ENCODE measurements at regions not wholly inside any gene's neighbourhood (a gene's known extent, or its start where the extent isn't known, plus 50 kb on each side); places are given as distances from the start of the nearest gene placed in this dataset.

DNA sequence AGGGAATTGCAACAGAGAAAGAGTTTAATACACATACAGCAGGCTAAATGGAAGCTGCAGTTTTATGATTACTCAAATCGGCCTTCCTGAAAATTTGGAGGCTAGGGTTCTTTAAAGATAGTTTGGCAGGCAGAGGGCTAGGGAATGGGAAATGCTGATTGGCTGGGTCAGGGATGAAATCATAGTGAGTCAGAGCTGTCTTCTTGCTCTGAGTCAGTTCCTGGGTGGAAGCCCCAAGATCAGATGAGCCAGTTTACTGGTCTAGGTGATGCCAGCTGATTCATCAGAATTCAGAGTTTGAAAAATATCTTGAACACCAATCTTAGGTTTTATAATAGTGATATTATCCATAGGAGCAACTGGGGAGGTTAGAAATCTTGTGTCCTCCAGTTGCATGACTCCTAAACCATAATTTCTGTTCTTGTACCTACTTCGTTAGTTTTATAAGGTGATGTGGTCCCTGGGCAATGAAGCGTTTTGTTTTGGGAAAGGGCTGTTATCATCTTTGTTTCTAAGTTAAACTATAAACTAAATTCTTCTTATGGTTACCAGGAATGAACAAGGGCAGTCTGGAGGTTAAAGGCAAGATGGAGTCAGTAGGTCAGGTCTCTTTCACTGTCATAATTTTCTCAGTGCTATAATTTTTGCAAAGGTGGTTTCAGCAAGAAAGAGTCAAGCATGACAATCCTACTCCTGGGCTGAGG is 257.8 kb upstream of the CCDC196 start:
- TF ChIP-seq, protein P1, sequence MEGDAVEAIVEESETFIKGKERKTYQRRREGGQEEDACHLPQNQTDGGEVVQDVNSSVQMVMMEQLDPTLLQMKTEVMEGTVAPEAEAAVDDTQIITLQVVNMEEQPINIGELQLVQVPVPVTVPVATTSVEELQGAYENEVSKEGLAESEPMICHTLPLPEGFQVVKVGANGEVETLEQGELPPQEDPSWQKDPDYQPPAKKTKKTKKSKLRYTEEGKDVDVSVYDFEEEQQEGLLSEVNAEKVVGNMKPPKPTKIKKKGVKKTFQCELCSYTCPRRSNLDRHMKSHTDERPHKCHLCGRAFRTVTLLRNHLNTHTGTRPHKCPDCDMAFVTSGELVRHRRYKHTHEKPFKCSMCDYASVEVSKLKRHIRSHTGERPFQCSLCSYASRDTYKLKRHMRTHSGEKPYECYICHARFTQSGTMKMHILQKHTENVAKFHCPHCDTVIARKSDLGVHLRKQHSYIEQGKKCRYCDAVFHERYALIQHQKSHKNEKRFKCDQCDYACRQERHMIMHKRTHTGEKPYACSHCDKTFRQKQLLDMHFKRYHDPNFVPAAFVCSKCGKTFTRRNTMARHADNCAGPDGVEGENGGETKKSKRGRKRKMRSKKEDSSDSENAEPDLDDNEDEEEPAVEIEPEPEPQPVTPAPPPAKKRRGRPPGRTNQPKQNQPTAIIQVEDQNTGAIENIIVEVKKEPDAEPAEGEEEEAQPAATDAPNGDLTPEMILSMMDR (conservative IDR thresholded peaks at IDR 0.05 in 1 of 2, IDR thresholded peaks at IDR 0.05 in 1 of 2; ENCODE audit: low read depth in 1 of 2, low read length in 2 of 2) = no peak
- TF ChIP-seq EZH2 (IDR thresholded peaks at IDR 0.05; ENCODE audit: low read length, missing control alignments) = no peak

Data from fibroblast of lung (primary cell).